IMR-90 (cell line): ENCODE measurements at regions not wholly inside any gene's neighbourhood (a gene's known extent, or its start where the extent isn't known, plus 50 kb on each side); places are given as distances from the start of the nearest gene placed in this dataset.

Source experiments
- ATAC-seq: fragments of 200-7000 bp; cut with Tn5 transposase; 2 replicates; pipeline ENCODE4 v1.9.1; 2020; ENCODE audit warnings: low read depth, mild to moderate bottlenecking, moderate library complexity
- BruUV-seq: library from RNA; stranded (reverse); fragments of 400-500 nt; replicated peaks from 2 replicates; lab custom pipeline; 2021; lab: Mats Ljungman, UMichigan
- CTCF ChIA-PET: fragments of 300-600 bp; formaldehyde crosslinking; extraction: SDS; loops from one replicate; lab custom pipeline; 2021; ENCODE audit warnings: antibody characterized with exemption; lab: Yijun Ruan, JAX
- POLR2A ChIA-PET: fragments of 300-600 bp; sonication (Branson Sonifier 250); formaldehyde crosslinking; loops from one replicate; lab custom pipeline; 2022; ENCODE audit warnings: antibody characterized with exemption; ENCODE audit not compliant: unreplicated experiment; lab: Charles Lee
- DNase-seq: peaks from one replicate; pipeline ENCODE4 v3.0.0; 2013
- H2AFZ ChIP-seq: replicated peaks from 2 replicates; pipeline ENCODE3; 2013; ENCODE audit warnings: low read length, mild to moderate bottlenecking; ENCODE audit not compliant: poor library complexity
- H2AK5ac ChIP-seq: 2 replicates; pipeline ENCODE4 v1.6.1; 2013; ENCODE audit warnings: low read depth, low read length, inconsistent platforms
- H2AK9ac ChIP-seq: replicated peaks from 2 replicates; pipeline ENCODE3; 2013; ENCODE audit warnings: mild to moderate bottlenecking, low read depth, low read length, moderate library complexity; ENCODE audit not compliant: poor library complexity
- H2BK120ac ChIP-seq: 2 replicates; pipeline ENCODE4 v1.6.1; 2013; ENCODE audit warnings: low read depth, low read length, inconsistent platforms
- H2BK15ac ChIP-seq: 3 replicates; pipeline ENCODE4 v1.6.1; 2013; ENCODE audit warnings: low read depth, low read length, inconsistent platforms
- H2BK20ac ChIP-seq: 2 replicates; pipeline ENCODE4 v1.6.1; 2013; ENCODE audit warnings: low read depth, mild to moderate bottlenecking, inconsistent platforms, low read length, moderate library complexity
- H2BK5ac ChIP-seq: 2 replicates; pipeline ENCODE4 v1.6.1; 2013; ENCODE audit warnings: mild to moderate bottlenecking, low read depth, low read length, inconsistent platforms; ENCODE audit not compliant: poor library complexity, severe bottlenecking
- H3K14ac ChIP-seq: replicated peaks from 2 replicates; pipeline ENCODE4 v1.6.1; 2013; ENCODE audit warnings: low read depth, low read length, inconsistent platforms
- H3K18ac ChIP-seq: 2 replicates; pipeline ENCODE4 v1.6.1; 2013; ENCODE audit warnings: low read depth, low read length, control low read depth
- H3K23ac ChIP-seq: 2 replicates; pipeline ENCODE4 v1.6.1; 2013; ENCODE audit warnings: low read depth, low read length, inconsistent platforms
- H3K27ac ChIP-seq: 2 replicates; pipeline ENCODE4 v1.5.1; 2013; ENCODE audit warnings: mild to moderate bottlenecking, control low read depth, low read length; ENCODE audit not compliant: insufficient read depth
- H3K27me3 ChIP-seq: 2 replicates; pipeline ENCODE4 v1.6.1; 2013; ENCODE audit warnings: low read length; ENCODE audit not compliant: control insufficient read depth, insufficient read depth
- H3K36me3 ChIP-seq: 2 replicates; pipeline ENCODE4 v1.6.1; 2013; ENCODE audit warnings: low read length, mixed read lengths; ENCODE audit not compliant: control insufficient read depth, insufficient read depth
- H3K4ac ChIP-seq: 2 replicates; pipeline ENCODE4 v1.6.1; 2013; ENCODE audit warnings: low read depth, low read length, inconsistent platforms
- H3K4me1 ChIP-seq: 2 replicates; pipeline ENCODE4 v1.6.1; 2013; ENCODE audit warnings: low read length, mixed read lengths; ENCODE audit not compliant: control insufficient read depth, insufficient read depth
- H3K4me2 ChIP-seq: 2 replicates; pipeline ENCODE4 v1.6.1; 2013; ENCODE audit warnings: low read depth, mild to moderate bottlenecking, control low read depth, low read length, moderate library complexity
- H3K4me3 ChIP-seq: 2 replicates; pipeline ENCODE4 v1.5.1; 2013; ENCODE audit warnings: low read depth, mild to moderate bottlenecking, control low read depth, low read length, moderate library complexity; ENCODE audit not compliant: insufficient read depth
- H3K56ac ChIP-seq: 2 replicates; pipeline ENCODE4 v1.6.1; 2013; ENCODE audit warnings: low read length, inconsistent platforms; ENCODE audit not compliant: insufficient read depth; ENCODE audit errors: extremely low read depth
- H3K79me1 ChIP-seq, 2 experiments: 2 replicates each; pipeline ENCODE4 v1.6.1; 2013; ENCODE audit warnings: low read length in 2 of 2, inconsistent platforms in 1 of 2, low read depth in 1 of 2
- H3K9ac ChIP-seq: 2 replicates; pipeline ENCODE4 v1.6.1; 2013; ENCODE audit warnings: low read depth, low read length, control low read depth
- H3K9me1 ChIP-seq: 2 replicates; pipeline ENCODE4 v1.6.1; 2013; ENCODE audit warnings: low read length, inconsistent platforms; ENCODE audit not compliant: insufficient read depth
- H3K9me3 ChIP-seq: 2 replicates; pipeline ENCODE4 v1.6.1; 2013; ENCODE audit warnings: low read length; ENCODE audit not compliant: control insufficient read depth, insufficient read depth
- H4K20me1 ChIP-seq: 2 replicates; pipeline ENCODE4 v1.6.1; 2013; ENCODE audit warnings: low read length, inconsistent platforms; ENCODE audit not compliant: insufficient read depth
- H4K5ac ChIP-seq: 2 replicates; pipeline ENCODE4 v1.6.1; 2013; ENCODE audit warnings: mild to moderate bottlenecking, low read depth, low read length, control low read depth
- H4K8ac ChIP-seq, 2 experiments: 2 replicates each; pipeline ENCODE4 v1.6.1; 2013; ENCODE audit warnings: low read depth in 2 of 2, low read length in 2 of 2, control low read depth in 1 of 2, inconsistent platforms in 1 of 2
- H4K91ac ChIP-seq: 2 replicates; pipeline ENCODE4 v1.6.1; 2013; ENCODE audit warnings: low read depth, low read length, inconsistent platforms; ENCODE audit not compliant: insufficient read depth
- BHLHE40 ChIP-seq: fragments of 150-350 bp; IDR thresholded peaks from 2 replicates; pipeline ENCODE4 v1.6.1; 2016; ENCODE audit warnings: mild to moderate bottlenecking, low read depth, low read length
- FOS ChIP-seq: fragments of 150-350 bp; IDR thresholded peaks from 2 replicates; pipeline ENCODE4 v1.6.1; 2016; ENCODE audit warnings: low read depth, low read length
- MAFK ChIP-seq: IDR thresholded peaks from 2 replicates; pipeline ENCODE4 v1.6.1; 2012; ENCODE audit warnings: low read depth, low read length, improper control_type of control experiment
- MXI1 ChIP-seq: IDR thresholded peaks from 2 replicates; pipeline ENCODE4 v1.6.1; 2012; ENCODE audit warnings: low read depth, mild to moderate bottlenecking, low read length, moderate library complexity, borderline replicate concordance
- NFE2L2 ChIP-seq: fragments of 150-350 bp; IDR thresholded peaks from 2 replicates; pipeline ENCODE4 v1.6.1; 2016; ENCODE audit warnings: low read depth, mild to moderate bottlenecking, low read length
- RAD21 ChIP-seq: IDR thresholded peaks from 2 replicates; pipeline ENCODE4 v1.6.1; 2012; ENCODE audit warnings: low read length, improper control_type of control experiment
- RCOR1 ChIP-seq: IDR thresholded peaks from 2 replicates; pipeline ENCODE4 v1.6.1; 2012; ENCODE audit warnings: mild to moderate bottlenecking, low read length, improper control_type of control experiment; ENCODE audit not compliant: insufficient replicate concordance
- RFX5 ChIP-seq: IDR thresholded peaks from 2 replicates; pipeline ENCODE4 v1.8.0; 2012; ENCODE audit warnings: low read depth, mild to moderate bottlenecking, low read length, moderate library complexity
- WGBS, 2 experiments: methylation state at CpG; one replicate each; pipeline versions ENCODE4 v1.1.5 to v1.1.7; 2013; ENCODE audit warnings: missing lambda C conversion rate in 2 of 2; ENCODE audit not compliant: insufficient read length in 1 of 2; ENCODE audit errors: extremely low coverage in 2 of 2; 5-methylcytosine and 5-hydroxymethylcytosine counted together
- dilution Hi-C: fragments of 300-500 bp; cut with HindIII; formaldehyde crosslinking; loops from one replicate; pipeline ENCODE4 v1.14.3; 2018; ENCODE audit warnings: low sequenced_read_pairs; ENCODE audit not compliant: unreplicated experiment
- in situ Hi-C: fragments of 300-500 bp; cut with MboI; formaldehyde crosslinking; loops from 3 replicates; pipeline ENCODE4 v1.14.3; 2019; ENCODE audit warnings: low sequenced_read_pairs, inconsistent platforms, mixed read lengths
- intact Hi-C: fragments of 100-400 bp; cut with micrococcal nuclease; formaldehyde crosslinking; loops from 2 replicates; pipeline ENCODE4 v1.10.0; 2022

- dilution Hi-C loops (no loop called here), in situ Hi-C loops (no loop called here), intact Hi-C loops (no loop called here)
- Histone ChIP-seq H3K9ac (no peak overlapping the region), H3K56ac (no peak overlapping the region), H3K79me1 (no peaks in the 10 kb centered on the region), H3K4me3 (no peak overlapping the region), H3K18ac (no peak overlapping the region), H2AK5ac (no peak overlapping the region), H3K27ac (no peak overlapping the region), H2BK120ac (no peak overlapping the region), H3K4me1 (no peaks in the 10 kb centered on the region), H3K36me3 (no peaks in the 10 kb centered on the region), H3K9me3 (peaks cover 12% of the 10 kb centered on the region), H2BK5ac (no peak overlapping the region), H4K20me1 (no peaks in the 10 kb centered on the region), H2BK20ac (no peak overlapping the region), H3K27me3 (no peaks in the 10 kb centered on the region), H2BK15ac (no peak overlapping the region), H2AK9ac (no peak overlapping the region), H3K23ac (no peak overlapping the region), H3K9me1 (no peaks in the 10 kb centered on the region), H3K4me2 (no peak overlapping the region), H4K91ac (no peak overlapping the region), H4K5ac (no peak overlapping the region), H3K4ac (no peak overlapping the region), H4K8ac (no peak overlapping the region), H2AFZ (no peak overlapping the region), H3K14ac (no peak overlapping the region)
- ChIA-PET CTCF (no interaction called here), POLR2A (no interaction called here)
- BruUV-seq: no TSS peak
- DNase-seq (no peak), ATAC-seq (no peak)
- TF ChIP-seq MAFK (no peak), NFE2L2 (no peak), RCOR1 (no peak), RFX5 (no peak), BHLHE40 (no peak), FOS (no peak), MXI1 (no peak), RAD21 (no peak)
- WGBS, 2 experiments: 10% methylated on average over 1 of the region's 4 CpGs; no CpG with 5 or more reads in 1 of the 2 experiments
These were observed 785.5 kb upstream of the RAB6C start for GRCh38 chr2:129193961-129194360.
